K562 (cell line): ENCODE measurements at regions not wholly inside any gene's neighbourhood (a gene's known extent, or its start where the extent isn't known, plus 50 kb on each side); places are given as distances from the start of the nearest gene placed in this dataset.

Experiments
- KAT8 ChIP-seq: fragments of 450-650 bp; IDR thresholded peaks from 2 replicates; pipeline ENCODE4 v1.6.1; 2016; ENCODE audit warnings: low read depth, mild to moderate bottlenecking
- KDM4B ChIP-seq, 2 experiments: fragments of 450-650 bp in 1 of 2; sonication (generic) in 1 of 2; IDR thresholded peaks; 2 replicates each; pipeline ENCODE4 v1.6.1; 2016 to 2017; ENCODE audit warnings: borderline replicate concordance in 2 of 2, antibody characterized with exemption in 1 of 2, low read depth in 1 of 2, mild to moderate bottlenecking in 1 of 2
- PHF8 ChIP-seq: fragments of 200-600 bp; sonication (generic); IDR thresholded peaks from 2 replicates; pipeline ENCODE4 v1.6.1; 2012; ENCODE audit warnings: mixed run types, mild to moderate bottlenecking, inconsistent platforms, low read length, moderate library complexity, borderline replicate concordance
- U2AF1 ChIP-seq: fragments of 200-400 bp; formaldehyde crosslinking; optimal IDR thresholded peaks from 2 replicates; pipeline ENCODE3; 2017; ENCODE audit warnings: mild to moderate bottlenecking, low read depth, low read length, moderate library complexity
- ZBTB7A ChIP-seq: IDR thresholded peaks from 2 replicates; pipeline ENCODE4 v1.6.1; 2011; ENCODE audit warnings: low read depth, mild to moderate bottlenecking, low read length, moderate library complexity, borderline replicate concordance; ENCODE audit not compliant: control insufficient read depth
- ZFP36 ChIP-seq: fragments of 150-350 bp; IDR thresholded peaks from 2 replicates; pipeline ENCODE4 v1.6.1; 2018; ENCODE audit warnings: low read length, low read depth; ENCODE audit not compliant: partially characterized antibody
- TF ChIP-seq, protein P1 (sequence below): IDR thresholded peaks from 3 replicates; pipeline ENCODE4 v1.6.1; 2011; ENCODE audit warnings: borderline replicate concordance, mild to moderate bottlenecking, moderate library complexity; ENCODE audit not compliant: insufficient read length; ENCODE audit errors: extremely low read depth
- TF ChIP-seq, protein P2 (sequence below), 2 experiments: fragments of 450-650 bp; IDR thresholded peaks; 2 replicates each; pipeline ENCODE4 v1.6.1; 2018; ENCODE audit warnings: mild to moderate bottlenecking in 2 of 2, low read depth in 1 of 2; ENCODE audit not compliant: partially characterized antibody in 2 of 2
- TF ChIP-seq, protein P3 (sequence below): sonication (generic); formaldehyde crosslinking; IDR thresholded peaks from 2 replicates; pipeline ENCODE4 v1.8.1; 2022; ENCODE audit warnings: missing genetic modification reagents

DNA sequence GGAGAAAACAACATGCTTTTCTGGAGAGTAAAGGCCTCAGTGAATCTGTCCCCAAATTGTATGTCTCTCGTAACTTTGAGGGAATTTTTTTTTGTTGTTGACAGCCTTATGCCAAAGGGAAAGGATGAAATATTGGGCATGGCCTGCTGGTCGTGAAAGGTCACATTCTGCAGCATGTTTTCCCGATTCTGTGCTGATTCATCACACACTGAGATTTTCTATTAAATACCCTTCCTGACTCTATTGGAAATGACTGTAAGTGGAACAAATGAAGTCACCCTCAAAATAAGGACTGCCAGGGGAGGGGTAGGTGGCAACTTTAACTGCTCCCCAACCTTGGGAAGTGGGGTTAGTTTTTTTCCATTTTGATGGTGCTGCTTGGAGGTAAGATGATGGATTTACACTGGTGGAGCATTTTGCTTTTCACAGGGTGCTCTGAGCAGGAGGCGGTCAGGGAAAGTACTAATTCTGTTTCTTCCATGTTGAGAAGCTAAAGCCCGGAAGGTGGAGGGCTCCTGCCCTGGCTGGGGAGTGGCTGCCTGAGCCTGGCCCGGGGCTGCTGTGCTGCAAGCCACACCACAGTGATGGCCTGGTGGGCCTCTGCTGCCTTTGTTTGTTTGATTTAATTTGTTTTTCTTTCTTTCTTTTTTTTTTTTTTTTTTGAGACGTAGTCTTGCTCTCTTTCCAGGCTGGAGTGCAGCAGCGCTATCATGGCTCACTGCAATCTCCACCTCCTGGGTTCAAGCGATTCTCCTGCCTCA is 116.8 kb upstream of the SPATA13 start (continued):
- TF ChIP-seq, protein P1, sequence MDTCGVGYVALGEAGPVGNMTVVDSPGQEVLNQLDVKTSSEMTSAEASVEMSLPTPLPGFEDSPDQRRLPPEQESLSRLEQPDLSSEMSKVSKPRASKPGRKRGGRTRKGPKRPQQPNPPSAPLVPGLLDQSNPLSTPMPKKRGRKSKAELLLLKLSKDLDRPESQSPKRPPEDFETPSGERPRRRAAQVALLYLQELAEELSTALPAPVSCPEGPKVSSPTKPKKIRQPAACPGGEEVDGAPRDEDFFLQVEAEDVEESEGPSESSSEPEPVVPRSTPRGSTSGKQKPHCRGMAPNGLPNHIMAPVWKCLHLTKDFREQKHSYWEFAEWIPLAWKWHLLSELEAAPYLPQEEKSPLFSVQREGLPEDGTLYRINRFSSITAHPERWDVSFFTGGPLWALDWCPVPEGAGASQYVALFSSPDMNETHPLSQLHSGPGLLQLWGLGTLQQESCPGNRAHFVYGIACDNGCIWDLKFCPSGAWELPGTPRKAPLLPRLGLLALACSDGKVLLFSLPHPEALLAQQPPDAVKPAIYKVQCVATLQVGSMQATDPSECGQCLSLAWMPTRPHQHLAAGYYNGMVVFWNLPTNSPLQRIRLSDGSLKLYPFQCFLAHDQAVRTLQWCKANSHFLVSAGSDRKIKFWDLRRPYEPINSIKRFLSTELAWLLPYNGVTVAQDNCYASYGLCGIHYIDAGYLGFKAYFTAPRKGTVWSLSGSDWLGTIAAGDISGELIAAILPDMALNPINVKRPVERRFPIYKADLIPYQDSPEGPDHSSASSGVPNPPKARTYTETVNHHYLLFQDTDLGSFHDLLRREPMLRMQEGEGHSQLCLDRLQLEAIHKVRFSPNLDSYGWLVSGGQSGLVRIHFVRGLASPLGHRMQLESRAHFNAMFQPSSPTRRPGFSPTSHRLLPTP = no peak
- TF ChIP-seq, protein P2, sequence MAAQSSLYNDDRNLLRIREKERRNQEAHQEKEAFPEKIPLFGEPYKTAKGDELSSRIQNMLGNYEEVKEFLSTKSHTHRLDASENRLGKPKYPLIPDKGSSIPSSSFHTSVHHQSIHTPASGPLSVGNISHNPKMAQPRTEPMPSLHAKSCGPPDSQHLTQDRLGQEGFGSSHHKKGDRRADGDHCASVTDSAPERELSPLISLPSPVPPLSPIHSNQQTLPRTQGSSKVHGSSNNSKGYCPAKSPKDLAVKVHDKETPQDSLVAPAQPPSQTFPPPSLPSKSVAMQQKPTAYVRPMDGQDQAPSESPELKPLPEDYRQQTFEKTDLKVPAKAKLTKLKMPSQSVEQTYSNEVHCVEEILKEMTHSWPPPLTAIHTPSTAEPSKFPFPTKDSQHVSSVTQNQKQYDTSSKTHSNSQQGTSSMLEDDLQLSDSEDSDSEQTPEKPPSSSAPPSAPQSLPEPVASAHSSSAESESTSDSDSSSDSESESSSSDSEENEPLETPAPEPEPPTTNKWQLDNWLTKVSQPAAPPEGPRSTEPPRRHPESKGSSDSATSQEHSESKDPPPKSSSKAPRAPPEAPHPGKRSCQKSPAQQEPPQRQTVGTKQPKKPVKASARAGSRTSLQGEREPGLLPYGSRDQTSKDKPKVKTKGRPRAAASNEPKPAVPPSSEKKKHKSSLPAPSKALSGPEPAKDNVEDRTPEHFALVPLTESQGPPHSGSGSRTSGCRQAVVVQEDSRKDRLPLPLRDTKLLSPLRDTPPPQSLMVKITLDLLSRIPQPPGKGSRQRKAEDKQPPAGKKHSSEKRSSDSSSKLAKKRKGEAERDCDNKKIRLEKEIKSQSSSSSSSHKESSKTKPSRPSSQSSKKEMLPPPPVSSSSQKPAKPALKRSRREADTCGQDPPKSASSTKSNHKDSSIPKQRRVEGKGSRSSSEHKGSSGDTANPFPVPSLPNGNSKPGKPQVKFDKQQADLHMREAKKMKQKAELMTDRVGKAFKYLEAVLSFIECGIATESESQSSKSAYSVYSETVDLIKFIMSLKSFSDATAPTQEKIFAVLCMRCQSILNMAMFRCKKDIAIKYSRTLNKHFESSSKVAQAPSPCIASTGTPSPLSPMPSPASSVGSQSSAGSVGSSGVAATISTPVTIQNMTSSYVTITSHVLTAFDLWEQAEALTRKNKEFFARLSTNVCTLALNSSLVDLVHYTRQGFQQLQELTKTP (IDR thresholded peaks at IDR 0.05; ENCODE audit: low read depth in 1 of 2, partially characterized antibody in 2 of 2) = no peak
- TF ChIP-seq U2AF1 = no peak
- no peak for TF ChIP-seq PHF8
- TF ChIP-seq, protein P3, sequence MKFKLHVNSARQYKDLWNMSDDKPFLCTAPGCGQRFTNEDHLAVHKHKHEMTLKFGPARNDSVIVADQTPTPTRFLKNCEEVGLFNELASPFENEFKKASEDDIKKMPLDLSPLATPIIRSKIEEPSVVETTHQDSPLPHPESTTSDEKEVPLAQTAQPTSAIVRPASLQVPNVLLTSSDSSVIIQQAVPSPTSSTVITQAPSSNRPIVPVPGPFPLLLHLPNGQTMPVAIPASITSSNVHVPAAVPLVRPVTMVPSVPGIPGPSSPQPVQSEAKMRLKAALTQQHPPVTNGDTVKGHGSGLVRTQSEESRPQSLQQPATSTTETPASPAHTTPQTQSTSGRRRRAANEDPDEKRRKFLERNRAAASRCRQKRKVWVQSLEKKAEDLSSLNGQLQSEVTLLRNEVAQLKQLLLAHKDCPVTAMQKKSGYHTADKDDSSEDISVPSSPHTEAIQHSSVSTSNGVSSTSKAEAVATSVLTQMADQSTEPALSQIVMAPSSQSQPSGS (CRISPR knock-in tag) = no peak
- no peak for TF ChIP-seq KDM4B (IDR thresholded peaks at IDR 0.05; ENCODE audit: borderline replicate concordance in 2 of 2, low read depth in 1 of 2)
- no peak for TF ChIP-seq KAT8
- TF ChIP-seq ZBTB7A = no peak
- TF ChIP-seq ZFP36 = no peak
